ENCODE measurements at regions not wholly inside any gene's neighbourhood (a gene's known extent, or its start where the extent isn't known, plus 50 kb on each side); places are given as distances from the start of the nearest gene placed in this dataset.

- no peak for TF ChIP-seq EZH2 (IDR thresholded peaks at IDR 0.05; ENCODE audit: insufficient read depth, poor library complexity, severe bottlenecking)
- no peak for TF ChIP-seq EZH2phosphoT487 (IDR thresholded peaks at IDR 0.05; ENCODE audit: insufficient read depth, low read depth)
Observed at GRCh38 chr10:130336617-130337304, 200.6 kb downstream of the GLRX3 start.

Data from GM23248 (cell line).